ENCODE measurements at regions not wholly inside any gene's neighbourhood (a gene's known extent, or its start where the extent isn't known, plus 50 kb on each side); places are given as distances from the start of the nearest gene placed in this dataset.

DNA sequence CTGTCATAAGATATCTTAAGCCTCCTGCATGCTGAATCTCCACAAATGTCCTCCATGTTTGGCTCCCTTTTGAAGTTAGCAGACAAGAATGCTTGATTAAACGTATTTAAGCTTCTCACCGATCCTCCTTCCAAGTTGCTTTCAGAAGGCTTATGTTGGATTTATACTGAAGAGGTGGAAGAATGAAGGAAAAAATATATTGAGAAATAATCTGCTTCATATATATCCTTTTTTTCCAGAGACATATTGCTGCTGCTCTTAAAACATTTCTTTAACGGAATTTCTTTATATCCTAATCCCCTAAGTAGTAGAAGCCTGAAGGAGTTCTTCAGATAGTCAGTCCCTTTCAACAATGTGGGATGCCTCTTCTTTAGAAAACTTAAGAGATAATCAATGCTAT lies 329.0 kb upstream of the MARCKS start:
- no peak overlapping the region for H3K27ac ChIP-seq
- H3K9me3 ChIP-seq = no peaks in the 10 kb centered on the region
- TF ChIP-seq, protein P1, sequence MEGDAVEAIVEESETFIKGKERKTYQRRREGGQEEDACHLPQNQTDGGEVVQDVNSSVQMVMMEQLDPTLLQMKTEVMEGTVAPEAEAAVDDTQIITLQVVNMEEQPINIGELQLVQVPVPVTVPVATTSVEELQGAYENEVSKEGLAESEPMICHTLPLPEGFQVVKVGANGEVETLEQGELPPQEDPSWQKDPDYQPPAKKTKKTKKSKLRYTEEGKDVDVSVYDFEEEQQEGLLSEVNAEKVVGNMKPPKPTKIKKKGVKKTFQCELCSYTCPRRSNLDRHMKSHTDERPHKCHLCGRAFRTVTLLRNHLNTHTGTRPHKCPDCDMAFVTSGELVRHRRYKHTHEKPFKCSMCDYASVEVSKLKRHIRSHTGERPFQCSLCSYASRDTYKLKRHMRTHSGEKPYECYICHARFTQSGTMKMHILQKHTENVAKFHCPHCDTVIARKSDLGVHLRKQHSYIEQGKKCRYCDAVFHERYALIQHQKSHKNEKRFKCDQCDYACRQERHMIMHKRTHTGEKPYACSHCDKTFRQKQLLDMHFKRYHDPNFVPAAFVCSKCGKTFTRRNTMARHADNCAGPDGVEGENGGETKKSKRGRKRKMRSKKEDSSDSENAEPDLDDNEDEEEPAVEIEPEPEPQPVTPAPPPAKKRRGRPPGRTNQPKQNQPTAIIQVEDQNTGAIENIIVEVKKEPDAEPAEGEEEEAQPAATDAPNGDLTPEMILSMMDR (IDR thresholded peaks at IDR 0.05) = no peak
- TF ChIP-seq POLR2A (IDR thresholded peaks at IDR 0.05) = no peak
- intact Hi-C loops (cut with DNase I) = no loop called here
- H3K36me3 ChIP-seq = no peaks in the 10 kb centered on the region
- no peak for DNase-seq
- peaks cover 0 to 33% (median 0%) of the 10 kb centered on the region in 3 donors for H3K4me1 ChIP-seq
- 76 to 81% methylated on average over 3 of the region's 3 CpGs for WGBS, 2 donors
- H3K4me3 ChIP-seq = no peak overlapping the region
- no peaks in the 10 kb centered on the region for H3K27me3 ChIP-seq

DNA sequence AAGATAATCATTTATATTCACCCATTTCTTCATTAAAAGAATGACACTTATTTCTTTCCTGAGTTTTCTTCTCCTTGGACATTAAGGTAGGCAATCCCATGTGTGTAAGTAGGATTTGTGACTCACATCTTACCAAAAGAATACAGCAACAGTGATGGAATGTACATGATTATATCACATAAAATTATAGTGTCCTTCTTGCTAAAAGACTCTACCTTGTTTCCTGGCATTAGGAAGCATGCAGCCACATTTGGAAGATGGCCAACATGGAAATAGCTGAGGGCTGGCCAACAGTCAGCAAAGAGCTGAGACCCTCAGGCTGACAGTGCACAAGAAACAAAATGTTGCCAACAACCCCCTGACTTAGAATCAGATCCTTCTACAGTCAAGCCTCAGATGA lies 327.9 kb upstream of the MARCKS start:
- H3K27ac ChIP-seq = no peak overlapping the region
- intact Hi-C loops (cut with DNase I) = no loop called here
- no peak for DNase-seq

DNA sequence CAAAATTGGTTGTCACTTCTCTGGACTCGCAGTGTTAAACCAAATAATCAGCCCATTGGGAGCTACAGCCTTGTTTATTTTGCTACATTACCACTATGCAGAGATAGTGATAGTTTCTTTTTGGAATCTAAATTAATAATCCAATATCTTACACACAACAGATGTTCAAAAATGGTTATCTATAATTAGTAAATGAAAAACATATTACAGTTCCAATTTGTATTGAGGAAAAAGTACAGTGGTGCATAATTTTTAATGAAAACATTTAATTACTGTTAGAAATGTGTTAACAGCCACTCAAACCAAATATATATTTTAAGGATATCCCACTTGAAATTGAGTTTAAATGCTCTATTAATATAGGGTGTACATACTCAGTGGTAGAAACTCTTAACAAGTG lies 327.3 kb upstream of the MARCKS start:
- H3K4me1 ChIP-seq = peaks cover 0 to 33% (median 0%) of the 10 kb centered on the region in 3 donors
- intact Hi-C loops (cut with DNase I) = no loop called here
- 88 to 93% methylated on average over 1 of the region's 1 CpG for WGBS, 2 donors
- H3K36me3 ChIP-seq = no peaks in the 10 kb centered on the region
- no peaks in the 10 kb centered on the region for H3K27me3 ChIP-seq
- no peak for DNase-seq
- TF ChIP-seq, protein P1 (IDR thresholded peaks at IDR 0.05) = no peak
- no peak for TF ChIP-seq POLR2A (IDR thresholded peaks at IDR 0.05)
- no peak overlapping the region for H3K4me3 ChIP-seq
- no peak overlapping the region for H3K27ac ChIP-seq
- H3K9me3 ChIP-seq = no peaks in the 10 kb centered on the region

More for the DNA sequence above, 327.9 kb upstream of the MARCKS start:
- Histone ChIP-seq H3K9me3 (no peaks in the 10 kb centered on the region), H3K4me1 (peaks cover 0 to 33% (median 0%) of the 10 kb centered on the region in 3 donors), H3K4me3 (no peak overlapping the region), H3K27me3 (no peaks in the 10 kb centered on the region), H3K36me3 (no peaks in the 10 kb centered on the region)
- TF ChIP-seq, protein P1 (IDR thresholded peaks at IDR 0.05) = no peak
- no peak for TF ChIP-seq POLR2A (IDR thresholded peaks at IDR 0.05)

DNA sequence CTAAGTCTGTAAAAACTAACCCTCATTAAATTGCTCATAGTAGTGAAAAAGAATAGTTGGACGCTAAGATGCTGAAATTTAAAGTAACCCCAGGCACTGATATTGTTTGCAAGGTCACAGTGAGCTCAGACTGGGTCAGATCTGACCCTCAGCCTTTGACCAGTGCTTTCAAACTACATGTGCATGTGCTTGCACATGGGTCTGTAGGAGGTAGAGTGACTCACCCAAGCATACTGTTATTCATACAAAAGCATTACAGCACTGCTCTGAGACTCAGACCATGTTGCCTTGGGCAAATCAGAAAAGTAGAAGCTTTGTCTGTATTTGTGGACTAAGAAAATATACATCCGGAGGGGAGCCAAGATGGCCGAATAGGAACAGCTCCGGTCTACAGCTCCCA lies 326.4 kb upstream of the MARCKS start:
- intact Hi-C loops (cut with DNase I) = no loop called here
- H3K4me1 ChIP-seq = peaks cover 0 to 33% (median 0%) of the 10 kb centered on the region in 3 donors
- H3K4me3 ChIP-seq = no peak overlapping the region
- H3K9me3 ChIP-seq = no peaks in the 10 kb centered on the region
- TF ChIP-seq, protein P1 (IDR thresholded peaks at IDR 0.05) = no peak
- TF ChIP-seq POLR2A (IDR thresholded peaks at IDR 0.05) = no peak
- no peaks in the 10 kb centered on the region for H3K36me3 ChIP-seq
- DNase-seq = no peak
- H3K27me3 ChIP-seq = no peaks in the 10 kb centered on the region
- no peak overlapping the region for H3K27ac ChIP-seq
- WGBS, 2 donors = 55 to 77% methylated on average over 4 of the region's 4 CpGs

DNA sequence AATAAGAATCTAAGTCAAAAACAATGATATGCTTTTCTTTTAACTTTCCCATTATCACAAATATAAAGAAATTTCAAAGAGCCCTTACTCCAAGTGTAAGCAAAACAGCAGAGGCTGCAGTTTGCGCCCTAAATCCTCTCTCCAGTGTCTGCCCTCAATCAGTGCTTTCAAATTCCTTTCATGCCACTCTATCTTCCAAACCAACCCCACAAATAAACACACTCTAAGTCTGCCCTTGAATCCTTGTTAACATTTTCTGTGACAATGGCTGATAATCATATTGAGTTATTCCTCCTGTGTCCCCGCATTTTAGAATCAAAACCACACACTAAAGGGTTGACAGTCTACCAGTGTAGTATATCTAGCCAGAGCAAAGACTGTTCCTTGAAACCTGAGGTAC lies 317.9 kb upstream of the MARCKS start:
- no peak overlapping the region for H3K4me3 ChIP-seq
- H3K27me3 ChIP-seq = no peaks in the 10 kb centered on the region
- no peaks in the 10 kb centered on the region for H3K9me3 ChIP-seq
- H3K36me3 ChIP-seq = no peaks in the 10 kb centered on the region
- WGBS, 2 donors = 89 to 90% methylated on average over 2 of the region's 2 CpGs
- TF ChIP-seq POLR2A (IDR thresholded peaks at IDR 0.05) = no peak
- TF ChIP-seq, protein P1 (IDR thresholded peaks at IDR 0.05) = no peak
- H3K27ac ChIP-seq = no peak overlapping the region
- intact Hi-C loops (cut with DNase I) = no loop called here
- no peak for DNase-seq
- H3K4me1 ChIP-seq = no peaks in the 10 kb centered on the region

All from esophagus squamous epithelium (tissue), 5 donors.